GM21447 (cell line): ENCODE measurements at regions not wholly inside any gene's neighbourhood (a gene's known extent, or its start where the extent isn't known, plus 50 kb on each side); places are given as distances from the start of the nearest gene placed in this dataset.

Source experiments
- ATAC-seq: cut with Tn5 transposase; IDR thresholded peaks from one replicate; pipeline ENCODE4 v1.9.1; 2021; ENCODE audit not compliant: unreplicated experiment

DNA sequence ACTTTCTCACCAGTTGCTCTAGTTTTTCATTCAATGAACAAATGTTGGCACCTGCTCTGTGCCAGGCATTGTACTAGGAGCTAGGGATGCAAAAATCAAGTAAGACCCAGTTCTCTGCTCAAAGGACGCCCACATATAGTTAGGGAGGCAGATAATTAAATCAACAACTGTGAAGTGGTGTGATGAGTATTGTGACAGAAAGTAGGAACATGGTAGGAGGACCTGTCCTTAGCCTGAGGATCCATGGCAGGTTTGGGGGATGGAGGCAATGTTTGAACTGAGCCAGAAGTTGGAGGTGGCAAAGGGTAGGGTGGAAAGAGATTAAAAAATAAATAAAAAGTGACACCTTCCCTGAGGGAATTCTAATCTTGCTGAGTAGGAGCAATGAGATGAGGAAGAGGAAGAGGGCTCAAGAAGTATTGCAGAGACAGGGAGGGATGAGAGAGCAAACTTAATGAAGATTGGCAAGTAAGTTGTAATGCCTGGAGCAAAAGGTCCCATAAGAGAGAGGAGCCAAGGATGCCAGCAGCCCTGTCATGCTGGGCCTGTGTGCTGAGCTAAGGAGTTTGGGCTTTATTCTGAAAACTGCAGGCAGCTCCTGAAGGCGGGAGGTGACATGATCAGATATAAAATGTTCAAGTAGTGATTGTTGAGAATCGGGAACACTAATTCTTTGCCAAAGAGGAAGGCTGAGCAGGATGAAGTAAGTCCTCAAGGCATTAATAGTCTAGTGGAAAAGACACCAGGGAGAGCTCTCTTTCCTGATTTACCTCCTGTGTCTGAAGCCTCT is 184.3 kb upstream of the PPP2R3A start:
- no peak for ATAC-seq

DNA sequence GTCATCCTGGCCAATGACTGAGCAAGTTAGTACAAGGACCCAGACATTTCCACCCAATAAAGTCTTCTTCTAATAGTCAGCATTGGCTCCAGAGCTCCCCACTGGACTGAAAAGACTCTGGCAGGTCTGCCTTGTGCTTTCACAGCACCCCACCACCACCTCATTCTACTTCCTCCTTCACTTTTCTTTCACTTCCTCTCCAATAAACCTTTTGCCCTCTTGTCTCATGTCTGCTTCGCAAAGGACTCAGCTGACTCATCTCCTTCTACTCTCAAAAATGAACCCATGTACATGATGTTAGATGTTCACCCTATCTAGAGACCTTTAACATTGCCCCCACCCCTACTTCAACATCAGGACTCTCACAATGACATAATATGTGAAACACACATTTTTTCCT is 181.0 kb upstream of the PPP2R3A start:
- peak; percentile 76 for ATAC-seq

DNA sequence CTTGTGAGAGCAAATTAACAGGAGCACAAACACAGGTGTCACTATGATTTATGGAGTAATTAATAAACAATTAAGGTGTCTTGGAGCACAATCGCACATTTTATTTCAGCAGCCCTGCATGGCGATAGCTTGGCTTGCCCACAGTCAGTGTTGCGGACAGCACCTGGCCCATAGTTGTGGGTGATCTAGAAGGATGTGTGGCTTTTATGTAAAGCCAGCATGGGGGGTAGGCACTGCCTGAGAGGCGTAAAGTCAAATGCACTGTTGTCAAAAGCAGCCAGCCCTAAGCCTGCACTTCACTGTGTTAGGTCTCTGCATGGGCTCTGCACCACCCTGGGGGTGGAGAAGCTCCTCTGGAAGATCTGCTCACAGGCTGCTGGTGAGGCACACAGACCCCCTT is 177.4 kb upstream of the PPP2R3A start:
- ATAC-seq, result no peak

DNA sequence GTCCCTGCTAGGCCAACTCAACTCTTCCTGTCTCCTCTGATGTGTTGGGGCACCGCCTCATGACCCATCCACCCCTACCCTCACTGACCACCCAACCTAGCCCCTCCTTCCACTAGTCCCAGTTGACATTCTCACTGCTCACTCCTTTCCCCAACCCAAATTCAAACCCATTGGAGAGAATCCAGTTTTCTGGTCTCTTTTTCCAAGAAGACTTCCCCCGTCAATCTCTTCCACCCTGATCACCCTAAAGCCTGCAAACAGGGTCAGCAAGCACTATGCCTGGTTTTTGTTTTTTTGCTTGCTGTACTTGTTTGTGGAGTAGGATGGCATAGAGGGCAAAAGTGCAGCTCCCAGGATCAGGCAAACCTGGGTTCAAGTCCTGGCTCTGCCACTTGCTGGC is 176.6 kb upstream of the PPP2R3A start:
- no peak for ATAC-seq

DNA sequence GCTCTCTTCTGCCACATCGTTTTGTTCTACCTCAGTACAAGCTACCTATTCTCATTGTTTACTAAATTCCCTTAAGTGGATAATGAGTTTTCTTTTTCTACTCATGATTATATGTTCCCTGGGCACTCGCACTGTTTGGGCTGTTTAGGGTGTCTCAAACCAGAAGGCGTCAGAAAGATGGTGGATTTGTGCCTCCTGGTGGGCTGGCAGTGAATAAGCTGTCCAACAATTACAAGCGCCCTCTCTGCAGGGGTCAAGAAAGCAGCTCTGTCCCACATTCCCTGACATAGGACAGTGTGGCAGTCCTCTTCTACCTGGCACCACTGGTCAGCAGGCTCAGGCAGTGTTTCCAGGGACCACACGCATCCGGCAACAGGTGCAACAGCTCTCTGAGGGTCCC is 173.4 kb upstream of the PPP2R3A start:
- no peak for ATAC-seq

DNA sequence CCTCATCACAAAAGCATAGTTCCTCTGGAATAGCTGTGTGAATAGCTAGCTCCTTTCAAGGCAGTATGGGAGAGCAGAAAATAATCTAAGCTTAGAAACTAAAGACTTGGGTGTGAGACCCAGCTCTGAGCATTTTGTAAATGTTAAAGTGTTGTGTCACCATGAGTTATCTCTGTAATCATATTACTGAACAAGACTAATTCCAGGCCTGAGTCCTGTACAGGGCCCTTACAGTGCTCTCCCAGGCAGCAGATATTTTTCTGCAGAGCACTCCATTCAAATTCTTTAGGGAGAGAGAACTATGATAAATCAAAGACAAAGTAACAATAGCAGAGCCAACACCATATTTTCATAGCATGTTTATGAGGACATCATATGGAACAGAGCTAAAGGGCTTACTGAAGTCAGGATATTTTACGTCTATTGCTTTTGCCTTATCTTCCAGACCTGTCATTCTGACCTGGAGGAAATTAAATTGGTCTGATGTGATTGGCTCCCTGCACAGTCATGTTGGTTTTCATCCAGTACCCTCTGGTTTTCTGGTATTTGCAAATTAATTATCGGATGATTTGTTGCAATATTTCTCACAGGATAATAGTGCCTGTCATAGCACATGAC is 172.6 kb upstream of the PPP2R3A start:
- ATAC-seq, result no peak

DNA sequence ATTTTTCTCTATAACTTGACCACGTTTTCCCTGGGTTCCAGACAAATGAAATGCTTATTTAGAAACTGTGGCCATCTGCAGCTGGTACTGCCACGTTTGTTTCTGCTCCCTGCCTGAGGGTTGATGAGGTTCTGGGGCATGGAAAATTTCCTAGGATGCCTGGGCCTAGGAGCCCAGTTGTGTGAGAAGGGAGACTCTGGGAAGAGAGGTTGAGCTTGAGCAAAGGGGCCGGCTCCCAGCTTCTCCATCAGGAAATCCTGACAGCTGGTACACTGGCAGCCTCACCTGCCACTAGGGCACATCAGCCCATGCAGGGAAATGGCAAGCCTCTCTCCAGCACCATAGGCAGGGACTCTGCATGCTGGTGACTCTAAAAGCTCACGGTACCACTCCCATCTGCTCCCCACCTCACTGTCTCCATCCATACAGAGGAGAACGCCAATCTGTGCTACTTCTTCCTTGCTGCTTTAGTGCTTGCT is 165.4 kb upstream of the PPP2R3A start:
- no peak for ATAC-seq

DNA sequence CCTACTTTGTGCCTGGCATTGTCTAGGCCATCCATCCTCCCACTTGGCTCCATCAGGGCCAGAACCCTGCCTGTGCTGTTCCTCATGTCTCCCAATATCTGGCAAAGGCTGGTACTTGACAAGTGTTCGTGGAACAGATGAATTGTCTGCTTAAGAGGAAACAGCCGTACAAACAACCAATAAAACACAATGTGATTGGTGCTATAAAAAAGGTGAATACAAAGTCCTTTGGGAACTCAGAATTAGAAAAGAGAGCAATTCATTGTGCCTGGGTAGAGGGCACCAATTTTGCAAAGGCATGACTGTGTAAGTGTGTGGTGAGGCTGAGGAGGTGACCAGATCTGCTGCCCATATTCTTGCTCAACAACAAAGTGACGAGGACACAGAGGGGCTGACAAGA is 164.5 kb upstream of the PPP2R3A start:
- no peak for ATAC-seq

DNA sequence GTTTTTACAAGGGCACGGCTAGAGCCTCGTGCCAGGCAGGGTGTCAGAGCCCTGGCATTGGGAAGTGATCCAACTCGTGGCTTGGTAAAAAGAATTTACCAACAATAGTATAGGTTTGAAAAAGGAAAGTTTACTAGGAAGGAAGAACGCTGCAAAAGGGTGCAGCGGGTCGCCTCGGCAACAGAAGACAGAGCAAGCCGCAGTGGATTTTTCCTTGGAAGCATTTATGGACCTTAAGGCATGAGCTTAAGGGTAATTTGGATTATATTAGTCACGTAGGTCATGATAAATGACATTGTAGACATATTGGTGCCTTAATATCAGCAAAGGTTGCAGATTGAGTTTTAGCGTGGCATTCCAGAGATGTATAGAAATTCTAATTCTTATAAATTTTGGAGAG is 163.4 kb upstream of the PPP2R3A start:
- no peak for ATAC-seq

DNA sequence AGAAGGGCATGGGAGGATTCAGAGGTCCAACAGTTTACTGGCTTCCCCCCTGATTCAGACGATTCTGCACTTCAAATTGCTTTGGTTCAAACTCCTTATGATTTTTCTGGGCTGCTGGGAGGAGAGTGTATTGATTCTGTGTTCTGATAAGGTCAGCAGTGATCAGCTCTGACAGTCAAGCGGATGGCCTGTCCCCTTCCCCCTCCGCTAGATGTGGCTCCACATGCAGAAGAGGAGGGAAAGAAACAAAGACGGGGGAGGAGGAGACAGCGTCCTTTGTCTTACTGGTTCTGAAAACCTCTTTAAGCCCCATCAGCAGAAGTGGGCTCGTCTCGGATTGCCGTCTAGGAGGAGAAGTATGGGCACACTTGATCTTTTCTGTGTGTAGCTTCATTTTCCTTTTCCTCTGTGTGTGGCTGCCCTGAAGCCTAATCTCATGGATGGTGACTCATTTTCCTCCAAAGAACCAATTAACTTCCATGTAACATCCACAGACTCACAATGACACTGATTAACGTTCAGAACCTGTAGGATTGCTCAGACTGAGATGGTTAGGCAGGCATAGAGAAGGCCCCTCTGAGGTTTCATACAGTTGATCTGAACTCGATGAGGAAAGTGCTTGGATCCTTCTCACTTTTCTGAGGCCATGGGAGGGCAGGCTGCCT is 162.4 kb upstream of the PPP2R3A start:
- no peak for ATAC-seq

DNA sequence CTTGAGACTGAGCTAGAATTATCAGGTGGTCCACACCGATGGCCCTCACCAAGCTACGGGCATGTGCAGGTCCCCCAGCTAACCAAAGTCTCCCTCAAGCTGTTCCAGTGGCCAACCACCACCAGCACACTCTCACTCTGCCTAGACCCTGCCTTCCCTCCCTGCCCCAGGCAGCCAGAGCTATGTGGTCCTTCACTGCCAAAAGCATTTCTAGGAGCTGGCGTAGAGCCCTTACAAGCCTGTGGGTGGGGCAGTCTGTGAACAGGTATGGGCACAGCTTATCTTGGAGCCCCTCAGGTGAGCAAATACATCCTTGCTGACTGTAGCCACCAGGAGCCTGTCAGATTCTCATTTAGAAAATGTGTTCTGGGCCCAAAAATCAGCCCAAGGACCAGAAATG is 159.8 kb upstream of the PPP2R3A start:
- ATAC-seq, result no peak

DNA sequence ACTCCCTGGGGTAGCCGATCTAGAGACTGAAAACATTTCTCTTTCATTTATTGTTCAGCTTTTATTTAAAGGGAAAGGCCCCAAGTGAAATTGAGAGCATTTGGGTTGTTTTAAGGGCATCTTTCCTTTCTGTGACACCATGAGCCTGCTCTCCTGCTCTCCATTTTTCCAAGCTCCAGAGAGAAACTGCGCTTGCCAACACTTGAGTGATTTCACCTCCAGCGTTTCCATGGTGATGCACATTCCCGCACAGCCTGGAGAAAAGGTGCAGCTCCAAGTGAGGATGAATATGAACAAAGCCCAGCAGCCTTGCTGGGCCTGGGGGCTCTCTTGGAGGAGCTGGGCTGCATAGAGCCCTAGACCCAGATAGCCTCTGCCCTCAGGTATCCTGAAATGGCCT is 159.2 kb upstream of the PPP2R3A start:
- ATAC-seq, result no peak

DNA sequence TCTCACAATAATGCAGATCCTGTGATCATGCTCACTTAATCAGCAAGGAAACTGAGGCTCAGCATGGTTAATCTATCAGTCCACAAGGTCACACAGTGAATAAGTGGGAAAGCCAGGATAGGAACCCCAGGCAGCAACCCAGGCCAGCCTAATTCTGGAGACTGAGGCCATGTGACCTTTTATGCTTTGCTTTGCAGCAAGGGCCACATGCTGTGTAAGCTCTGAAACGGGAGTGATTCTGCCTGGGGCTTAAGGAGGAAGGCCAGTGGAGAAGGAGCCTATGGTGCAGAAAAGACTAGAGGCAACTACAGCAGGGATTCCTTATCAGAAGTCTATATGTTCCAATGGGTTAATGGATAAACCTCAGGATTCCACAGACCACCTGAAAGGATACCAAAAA is 157.6 kb upstream of the PPP2R3A start:
- ATAC-seq, result no peak

DNA sequence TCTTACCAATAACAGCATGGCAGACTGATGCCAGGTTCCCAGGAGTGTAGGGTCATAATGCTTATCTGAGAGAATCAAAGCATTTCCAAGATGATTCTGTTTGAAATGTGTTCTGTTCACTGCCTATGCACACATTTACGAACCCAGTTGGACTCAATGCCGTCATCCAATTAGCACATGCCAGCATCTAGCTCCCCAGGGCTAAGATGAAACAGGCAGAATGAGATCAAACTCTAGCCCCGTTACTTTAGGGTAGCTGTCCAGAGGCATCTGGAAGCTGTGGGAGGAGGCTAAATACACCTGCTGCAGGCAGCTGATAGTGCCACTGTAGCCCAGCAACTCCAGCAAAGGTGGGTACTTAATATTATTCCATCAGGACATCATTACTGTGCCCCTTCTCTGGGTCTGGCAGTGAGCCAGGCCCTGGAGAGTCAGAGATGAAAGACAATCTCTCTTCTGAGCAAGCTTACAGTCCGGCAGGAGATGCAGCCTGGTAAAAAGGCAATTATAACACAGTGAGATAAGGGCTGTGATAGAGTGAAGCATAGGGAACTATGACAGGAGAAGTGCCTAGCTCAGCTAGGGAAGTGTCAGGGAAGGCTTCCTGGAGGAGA is 156.4 kb upstream of the PPP2R3A start:
- ATAC-seq, result no peak

DNA sequence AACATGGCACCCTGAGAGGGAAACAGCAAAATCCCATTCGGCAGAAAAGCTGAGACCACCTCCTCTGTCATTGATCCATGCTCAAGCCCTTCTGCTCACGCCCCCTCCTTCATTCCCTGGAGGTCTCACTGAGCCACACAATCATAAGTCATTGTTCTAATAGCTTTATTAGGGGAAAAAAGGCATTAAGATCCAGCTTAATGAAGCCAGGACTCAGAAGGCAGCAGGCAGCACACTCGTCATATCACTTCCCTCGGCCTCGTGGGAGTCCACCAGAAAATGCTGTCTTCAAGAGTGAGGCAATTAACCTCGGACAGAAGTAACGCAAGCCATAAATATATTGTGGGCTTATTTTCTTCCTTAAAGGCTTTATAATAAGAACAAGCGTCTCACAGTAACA is 153.9 kb upstream of the PPP2R3A start:
- ATAC-seq, result no peak

DNA sequence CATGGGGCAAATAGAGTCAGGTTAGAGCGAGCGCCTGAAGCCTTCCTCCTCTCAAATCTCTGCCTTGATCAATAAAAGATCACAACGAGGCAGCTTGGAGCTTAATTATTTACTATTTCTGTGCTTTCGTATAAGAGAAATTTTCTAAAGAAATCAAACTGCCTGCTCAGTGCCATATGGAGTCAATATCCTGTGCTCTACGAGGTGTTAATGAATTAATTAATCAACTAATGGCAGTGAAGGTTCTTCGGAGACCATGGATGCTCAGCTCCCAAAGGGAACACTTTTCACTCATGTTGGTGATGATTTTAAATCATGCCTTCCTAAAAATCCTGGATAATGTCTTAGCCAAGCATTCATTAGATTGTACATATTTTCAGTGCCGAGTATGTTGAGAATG is 153.5 kb upstream of the PPP2R3A start:
- ATAC-seq, result no peak

DNA sequence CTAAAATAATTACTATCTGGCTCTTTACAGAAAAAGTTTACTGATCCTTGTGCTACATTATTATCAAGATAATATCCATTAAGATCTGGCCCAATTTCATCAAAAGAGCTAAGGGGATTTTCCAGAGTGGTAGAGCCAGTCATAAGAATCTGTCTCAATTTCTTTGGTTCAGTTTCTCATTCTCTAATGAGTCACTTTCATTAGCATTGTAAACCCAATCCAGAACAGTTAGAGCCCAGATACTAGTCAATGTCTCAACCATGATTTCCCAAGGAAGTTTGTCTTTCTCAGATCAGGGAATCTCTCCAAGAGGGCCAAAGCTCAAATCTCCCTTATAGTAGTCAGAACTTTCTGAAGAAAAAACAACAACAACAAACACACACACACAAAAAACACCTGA is 131.1 kb upstream of the PPP2R3A start:
- no peak for ATAC-seq

DNA sequence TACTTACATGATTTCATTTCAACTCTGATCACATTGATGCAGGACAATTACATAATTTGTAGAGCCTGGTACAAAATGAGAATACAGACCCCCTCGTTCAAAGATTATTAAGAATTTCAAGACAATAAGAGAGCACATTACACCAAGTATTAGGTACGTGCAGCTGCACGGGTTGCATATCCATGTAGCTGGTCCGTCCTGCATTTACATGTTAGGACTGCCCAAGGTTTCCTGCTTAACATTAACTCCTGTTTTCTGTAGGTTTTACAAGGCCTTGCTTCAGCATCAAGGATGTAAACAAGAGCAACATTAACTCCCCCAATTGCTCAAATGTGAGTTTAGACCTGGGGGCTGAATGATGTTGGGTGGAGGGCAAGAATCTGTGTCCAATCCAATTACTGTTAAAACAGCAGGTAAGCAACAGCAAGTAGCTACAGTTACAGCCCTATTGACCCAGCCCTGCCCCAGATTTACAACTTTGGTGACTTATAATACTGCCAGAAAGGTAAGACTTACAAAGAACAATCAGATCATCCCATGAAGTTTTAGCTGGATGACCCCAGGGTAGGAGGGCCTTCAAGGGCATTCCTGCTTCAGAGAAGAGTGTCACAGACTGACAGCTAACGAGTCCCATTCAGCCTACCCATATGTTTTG is 127.4 kb upstream of the PPP2R3A start:
- ATAC-seq, result no peak

DNA sequence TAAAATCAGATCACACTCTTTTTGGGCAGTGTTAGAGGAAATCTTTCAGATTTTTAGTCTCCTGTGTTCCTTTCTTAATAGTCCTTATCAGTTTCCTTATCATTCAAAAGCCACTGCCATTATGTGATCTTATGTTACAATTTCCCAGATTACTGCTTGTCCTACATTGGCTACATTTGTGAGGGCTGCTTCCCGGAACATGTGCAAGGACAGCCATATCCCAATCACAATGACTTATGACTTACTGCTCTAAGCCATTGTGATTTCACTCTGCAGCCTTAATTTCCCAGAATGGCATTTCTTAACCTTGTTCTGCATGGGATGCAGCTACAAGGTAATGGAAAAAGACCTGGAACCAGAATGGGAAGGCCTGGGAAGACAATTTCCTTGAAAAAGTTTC is 125.1 kb upstream of the PPP2R3A start:
- ATAC-seq, result no peak

DNA sequence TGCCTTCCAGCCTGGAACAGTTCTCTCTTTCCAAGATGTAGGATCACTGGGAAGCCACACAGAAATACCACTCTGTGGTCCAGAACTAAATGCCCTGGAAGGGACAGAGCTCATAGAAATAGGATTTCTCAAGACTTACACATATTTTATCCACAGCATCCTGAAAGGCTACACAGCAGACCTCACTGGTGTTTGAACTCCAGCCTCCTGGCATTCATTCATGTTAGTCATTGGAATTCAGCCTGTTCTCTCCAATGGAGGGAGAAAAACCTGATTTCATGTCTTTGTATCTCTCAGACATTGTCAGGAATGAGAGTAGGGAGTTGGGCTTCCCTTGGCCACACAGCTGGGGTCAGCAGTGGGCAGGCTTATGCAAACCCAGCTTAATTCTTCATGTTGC is 121.1 kb upstream of the PPP2R3A start:
- ATAC-seq, result no peak

DNA sequence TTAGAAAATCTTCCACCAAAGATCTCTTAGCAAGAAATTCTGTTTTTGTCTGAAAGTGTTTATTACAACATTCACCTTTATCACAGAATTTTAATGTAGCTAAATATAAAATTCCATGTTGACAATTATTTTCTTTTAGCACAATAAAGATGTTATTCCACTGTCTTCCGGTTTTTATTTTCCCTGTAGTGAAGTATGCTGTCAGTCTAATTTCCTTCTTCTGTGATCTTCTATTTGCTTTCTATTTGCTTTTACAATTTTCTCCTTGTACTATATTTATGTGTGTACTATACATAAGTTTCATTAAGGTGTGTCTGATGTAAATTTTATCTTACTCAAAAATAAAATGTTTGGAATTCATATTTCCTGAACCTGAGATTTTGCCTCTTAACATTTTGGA is 117.5 kb upstream of the PPP2R3A start:
- ATAC-seq, result no peak
